Adrenal gland (tissue), 9 donors: ENCODE measurements at regions not wholly inside any gene's neighbourhood (a gene's known extent, or its start where the extent isn't known, plus 50 kb on each side); places are given as distances from the start of the nearest gene placed in this dataset.

ENCODE experiments used
- DNase-seq, 7 donors: peaks; one replicate each; pipeline ENCODE4 v3.0.0-alpha.2; 2019 to 2020
- H3K27ac ChIP-seq, 5 donors: fragments of 200-600 bp; sonication (generic) in 4 of 5; 1 replicate in 3 of 5; 2 replicates in 2 of 5; pipeline versions ENCODE4 v1.5.1 to v1.8.0; 2016 to 2020; ENCODE audit warnings: mild to moderate bottlenecking in 1 of 5
- H3K27me3 ChIP-seq: fragments of 200-600 bp; 2 replicates; pipeline ENCODE4 v1.8.0; 2021
- H3K36me3 ChIP-seq, 2 donors: fragments of 200-600 bp; replicated peaks in 1 of 2; 1 replicate in 1 of 2; 2 replicates in 1 of 2; pipeline versions ENCODE4 v1.5.1 to v1.8.0; 2018 to 2022
- H3K4me1 ChIP-seq, 2 donors: fragments of 200-600 bp; replicated peaks in 1 of 2; 1 replicate in 1 of 2; 2 replicates in 1 of 2; pipeline versions ENCODE4 v1.5.1 to v1.8.0; 2018 to 2021
- H3K4me3 ChIP-seq, 4 donors: fragments of 200-600 bp; sonication (generic) in 3 of 4; one replicate each; pipeline ENCODE4 v1.5.1; 2016 to 2018
- H3K9me3 ChIP-seq, 3 donors: fragments of 200-600 bp; sonication (generic) in 1 of 3; replicated peaks in 1 of 3; 1 replicate in 2 of 3; 2 replicates in 1 of 3; pipeline versions ENCODE4 v1.5.1 to v1.8.0; 2016 to 2021
- POLR2A ChIP-seq, 2 donors: fragments of 450-650 bp; IDR thresholded peaks; one replicate each; pipeline ENCODE4 v1.6.1; 2017; ENCODE audit warnings: antibody characterized with exemption in 2 of 2, mild to moderate bottlenecking in 2 of 2, moderate library complexity in 1 of 2
- WGBS, 4 donors: extraction: QIAGEN DNeasy Blood & Tissue Kit in 2 of 4; methylation state at CpG; one replicate each; pipeline versions ENCODE4 v1.1.5 to v1.1.7; 2013 to 2017; 5-methylcytosine and 5-hydroxymethylcytosine counted together
- intact Hi-C, 2 donors: fragments of 100-400 bp; cut with DNase I; formaldehyde crosslinking; loops; one replicate each; pipeline versions ENCODE4 v1.14.1 to v1.15.0; 2022 to 2023
- TF ChIP-seq, protein P1 (sequence below), 6 experiments: fragments of 450-650 bp in 4 of 6; fragments of 200-600 bp in 2 of 6; sonication (generic) in 1 of 6; IDR thresholded peaks; 1 replicate in 5 of 6; 2 replicates in 1 of 6; pipeline versions ENCODE4 v1.5.1 to v1.8.0; 2016 to 2021; ENCODE audit warnings: antibody characterized with exemption in 6 of 6, mild to moderate bottlenecking in 2 of 6, moderate library complexity in 1 of 6
- donor health status: healthy with polysubstance abuse.
- donor health status: Bipolar disorder and iron deficiency.
- donor health status: DM: yes; HTN: yes; CAD: no.
- donor health status: DM: no; HTN: no; CAD: no.
- donor health status: DM: no; HTN: no; CAD: no.

DNA sequence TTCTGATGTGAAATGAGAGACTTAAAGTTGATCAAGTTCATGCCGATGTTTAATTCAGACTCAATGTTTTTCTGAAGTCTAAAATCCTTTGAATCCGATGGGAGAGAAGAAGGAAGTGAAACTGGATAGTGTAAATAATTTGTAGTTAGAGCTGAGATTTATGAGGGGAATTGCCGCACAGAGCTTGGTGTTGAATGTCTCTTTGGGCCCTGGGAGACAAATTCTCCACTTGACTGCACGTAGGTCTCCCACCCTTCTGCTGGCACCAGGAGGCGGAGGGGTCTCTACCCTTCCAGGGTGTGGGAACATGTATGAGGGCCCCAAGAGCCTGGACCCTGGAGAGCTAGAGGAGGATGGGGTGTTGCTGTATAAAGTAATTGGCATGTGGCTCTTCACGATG is 140.8 kb upstream of the SERP2 start:
- H3K4me1 ChIP-seq = peaks cover 17 to 36% of the 10 kb centered on the region in 2 donors
- H3K36me3 ChIP-seq = no peaks in the 10 kb centered on the region
- no peak overlapping the region for H3K4me3 ChIP-seq
- no peaks in the 10 kb centered on the region for H3K27me3 ChIP-seq
- no peak for DNase-seq
- TF ChIP-seq, protein P1, sequence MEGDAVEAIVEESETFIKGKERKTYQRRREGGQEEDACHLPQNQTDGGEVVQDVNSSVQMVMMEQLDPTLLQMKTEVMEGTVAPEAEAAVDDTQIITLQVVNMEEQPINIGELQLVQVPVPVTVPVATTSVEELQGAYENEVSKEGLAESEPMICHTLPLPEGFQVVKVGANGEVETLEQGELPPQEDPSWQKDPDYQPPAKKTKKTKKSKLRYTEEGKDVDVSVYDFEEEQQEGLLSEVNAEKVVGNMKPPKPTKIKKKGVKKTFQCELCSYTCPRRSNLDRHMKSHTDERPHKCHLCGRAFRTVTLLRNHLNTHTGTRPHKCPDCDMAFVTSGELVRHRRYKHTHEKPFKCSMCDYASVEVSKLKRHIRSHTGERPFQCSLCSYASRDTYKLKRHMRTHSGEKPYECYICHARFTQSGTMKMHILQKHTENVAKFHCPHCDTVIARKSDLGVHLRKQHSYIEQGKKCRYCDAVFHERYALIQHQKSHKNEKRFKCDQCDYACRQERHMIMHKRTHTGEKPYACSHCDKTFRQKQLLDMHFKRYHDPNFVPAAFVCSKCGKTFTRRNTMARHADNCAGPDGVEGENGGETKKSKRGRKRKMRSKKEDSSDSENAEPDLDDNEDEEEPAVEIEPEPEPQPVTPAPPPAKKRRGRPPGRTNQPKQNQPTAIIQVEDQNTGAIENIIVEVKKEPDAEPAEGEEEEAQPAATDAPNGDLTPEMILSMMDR (IDR thresholded peaks at IDR 0.05) = no peak
- no peak for TF ChIP-seq POLR2A (IDR thresholded peaks at IDR 0.05)
- H3K9me3 ChIP-seq = no peaks in the 10 kb centered on the region
- intact Hi-C loops = no loop called here
- 71 to 76% (median 74%) methylated on average over 6 of the region's 6 CpGs for WGBS, 4 donors
- H3K27ac ChIP-seq = peak overlapping the region in 4 of 5 donors; percentile 48 to 82 (median 70)

DNA sequence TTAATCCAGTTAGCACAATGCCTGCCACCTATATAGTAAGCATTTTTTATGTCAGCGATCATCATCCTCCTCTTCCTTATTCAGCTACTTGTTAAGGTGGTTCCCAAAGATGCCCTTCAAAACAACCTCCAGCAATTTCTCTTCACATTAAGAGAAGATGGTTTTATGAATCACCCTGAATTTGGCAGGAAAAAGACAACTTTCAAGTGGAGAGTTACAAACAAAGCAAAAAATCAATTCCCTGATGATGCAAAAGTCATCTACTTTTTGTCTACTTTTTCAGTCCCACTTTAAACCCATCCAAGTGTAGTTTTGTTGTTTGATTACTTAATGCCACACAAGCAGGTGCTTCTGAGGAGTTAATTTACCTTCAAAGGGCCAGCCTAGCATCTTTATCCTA is 139.1 kb upstream of the SERP2 start:
- WGBS, 4 donors = 53 to 77% (median 73%) methylated on average over 1 of the region's 1 CpG

DNA sequence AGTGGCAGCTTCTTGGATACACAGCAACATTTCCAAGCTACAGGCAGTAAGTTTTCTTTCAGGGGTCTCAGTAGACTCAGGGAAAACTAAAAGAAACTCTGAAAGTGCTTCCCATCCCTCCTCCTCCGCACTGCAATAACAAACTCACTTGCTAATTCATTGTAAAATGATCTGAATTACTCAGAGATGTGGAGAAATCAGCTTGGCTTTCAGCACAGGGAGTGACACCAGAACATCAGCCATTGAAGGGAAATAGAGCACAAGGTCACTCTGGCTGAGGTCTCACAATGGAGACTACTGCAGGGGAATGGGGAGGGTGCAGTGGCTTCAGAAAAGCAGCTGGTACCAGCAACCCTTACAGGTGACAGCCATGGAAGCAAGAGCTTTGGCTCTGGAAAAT is 137.3 kb upstream of the SERP2 start:
- Histone ChIP-seq H3K4me3 (no peak overlapping the region), H3K27me3 (no peaks in the 10 kb centered on the region), H3K36me3 (no peaks in the 10 kb centered on the region), H3K4me1 (peaks cover 17 to 40% of the 10 kb centered on the region in 2 donors), H3K27ac (peak overlapping the region; percentile 66 to 89 (median 80)), H3K9me3 (no peaks in the 10 kb centered on the region)
- DNase-seq = peak in 6 of 7 donors; percentile 38 to 72 (median 54)
- intact Hi-C loops = no loop called here
- peak in 1 of 2 donors; percentile 39 for TF ChIP-seq POLR2A (IDR thresholded peaks at IDR 0.05)
- TF ChIP-seq, protein P1 (IDR thresholded peaks at IDR 0.05) = no peak
- 14 to 63% (median 56%) methylated on average over 1 of the region's 1 CpG for WGBS, 4 donors

More for the DNA sequence above, 139.1 kb upstream of the SERP2 start:
- intact Hi-C loops = no loop called here
- Histone ChIP-seq H3K9me3 (no peaks in the 10 kb centered on the region), H3K27ac (peak overlapping the region in 2 of 5 donors; percentile 21 to 43), H3K27me3 (no peaks in the 10 kb centered on the region), H3K36me3 (no peaks in the 10 kb centered on the region), H3K4me1 (peaks cover 17 to 41% of the 10 kb centered on the region in 2 donors), H3K4me3 (no peak overlapping the region)
- no peak for DNase-seq
- no peak for TF ChIP-seq POLR2A (IDR thresholded peaks at IDR 0.05)
- TF ChIP-seq, protein P1 (IDR thresholded peaks at IDR 0.05) = no peak

DNA sequence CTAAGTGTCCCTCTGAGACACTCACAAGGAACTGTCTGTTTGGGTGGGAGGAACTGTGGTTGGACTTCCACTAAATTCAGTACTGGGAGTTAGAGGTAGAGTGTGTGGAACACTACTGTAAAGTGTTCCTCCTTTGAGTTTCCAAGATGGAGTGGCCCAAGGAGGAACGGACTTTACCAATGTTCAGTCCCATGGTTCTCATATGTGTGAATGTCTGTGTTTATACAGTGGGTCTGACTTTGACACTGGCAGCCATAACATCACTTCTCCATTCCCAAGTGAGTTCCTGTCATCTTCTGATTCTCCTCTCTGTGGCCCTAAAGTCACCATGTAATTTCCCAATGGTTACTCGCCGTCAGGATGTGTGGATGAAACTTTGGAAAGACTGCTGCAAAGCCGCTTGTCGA is 136.8 kb upstream of the SERP2 start:
- H3K36me3 ChIP-seq = no peaks in the 10 kb centered on the region
- intact Hi-C loops = no loop called here
- peak overlapping the region; percentile 66 to 89 (median 80) for H3K27ac ChIP-seq
- DNase-seq = no peak
- WGBS, 4 donors = 53 to 73% (median 63%) methylated on average over 4 to 5 of the region's 5 CpGs
- no peak overlapping the region for H3K4me3 ChIP-seq
- TF ChIP-seq, protein P1 (IDR thresholded peaks at IDR 0.05) = no peak
- TF ChIP-seq POLR2A (IDR thresholded peaks at IDR 0.05) = no peak
- no peaks in the 10 kb centered on the region for H3K9me3 ChIP-seq
- no peaks in the 10 kb centered on the region for H3K27me3 ChIP-seq
- H3K4me1 ChIP-seq = peaks cover 17 to 36% of the 10 kb centered on the region in 2 donors
